ENCODE measurements at regions not wholly inside any gene's neighbourhood (a gene's known extent, or its start where the extent isn't known, plus 50 kb on each side); places are given as distances from the start of the nearest gene placed in this dataset.

DNA sequence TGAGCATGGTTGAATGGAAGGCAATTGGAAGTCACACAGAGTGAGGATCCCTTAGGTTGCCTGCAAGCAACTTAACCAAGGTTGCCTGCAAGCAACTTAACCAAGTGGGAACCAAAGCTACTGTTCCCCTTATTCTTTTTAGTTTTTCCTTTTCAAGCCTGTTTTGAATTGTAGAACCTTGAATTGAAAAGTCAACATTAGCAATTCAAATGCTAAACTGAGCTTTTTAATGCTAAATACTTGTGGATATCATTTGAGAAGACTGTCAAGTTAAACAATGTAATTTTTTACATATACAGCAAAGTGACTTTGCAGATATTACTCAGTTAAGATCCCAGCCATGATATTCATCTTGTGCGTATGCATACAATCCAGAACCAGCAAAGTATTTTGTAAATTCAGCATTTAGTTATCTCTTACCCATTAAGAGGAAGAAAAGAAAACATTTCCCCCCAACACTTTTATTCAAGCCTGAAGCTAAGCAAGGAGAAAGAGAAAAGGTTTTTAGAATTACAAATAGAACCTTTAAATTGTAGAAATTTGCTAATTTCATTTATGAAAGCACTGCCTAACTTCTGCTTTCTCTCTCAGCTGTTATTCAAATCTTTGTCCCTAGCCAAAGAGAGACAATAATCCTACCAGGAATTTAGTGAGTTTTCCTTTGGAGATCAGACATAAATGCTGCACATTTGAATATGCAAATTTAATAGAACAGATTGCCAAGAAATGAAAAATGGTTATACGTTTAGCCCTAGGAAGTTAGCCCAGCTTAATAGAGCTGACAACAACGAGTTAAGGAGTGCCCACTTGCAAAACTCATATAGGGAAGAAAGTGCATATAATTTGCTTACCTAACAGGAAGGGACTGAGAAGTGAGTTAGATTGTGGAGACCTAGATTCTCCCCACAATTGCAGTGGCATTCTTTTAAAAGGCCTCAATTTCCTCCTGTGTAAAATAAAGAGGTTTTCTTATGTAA lies 643.2 kb upstream of the PIK3C3 start:
- TF ChIP-seq YY1 (IDR thresholded peaks at IDR 0.05; ENCODE audit: insufficient read depth, insufficient read length) (no peak), ZNF274 (IDR thresholded peaks at IDR 0.05; ENCODE audit: low read depth, low read length) (no peak), SUZ12 (IDR thresholded peaks at IDR 0.05; ENCODE audit: extremely low read depth, insufficient read depth, insufficient read length) (no peak)

Data from NT2/D1 (cell line).